ENCODE measurements at regions not wholly inside any gene's neighbourhood (a gene's known extent, or its start where the extent isn't known, plus 50 kb on each side); places are given as distances from the start of the nearest gene placed in this dataset.

DNA sequence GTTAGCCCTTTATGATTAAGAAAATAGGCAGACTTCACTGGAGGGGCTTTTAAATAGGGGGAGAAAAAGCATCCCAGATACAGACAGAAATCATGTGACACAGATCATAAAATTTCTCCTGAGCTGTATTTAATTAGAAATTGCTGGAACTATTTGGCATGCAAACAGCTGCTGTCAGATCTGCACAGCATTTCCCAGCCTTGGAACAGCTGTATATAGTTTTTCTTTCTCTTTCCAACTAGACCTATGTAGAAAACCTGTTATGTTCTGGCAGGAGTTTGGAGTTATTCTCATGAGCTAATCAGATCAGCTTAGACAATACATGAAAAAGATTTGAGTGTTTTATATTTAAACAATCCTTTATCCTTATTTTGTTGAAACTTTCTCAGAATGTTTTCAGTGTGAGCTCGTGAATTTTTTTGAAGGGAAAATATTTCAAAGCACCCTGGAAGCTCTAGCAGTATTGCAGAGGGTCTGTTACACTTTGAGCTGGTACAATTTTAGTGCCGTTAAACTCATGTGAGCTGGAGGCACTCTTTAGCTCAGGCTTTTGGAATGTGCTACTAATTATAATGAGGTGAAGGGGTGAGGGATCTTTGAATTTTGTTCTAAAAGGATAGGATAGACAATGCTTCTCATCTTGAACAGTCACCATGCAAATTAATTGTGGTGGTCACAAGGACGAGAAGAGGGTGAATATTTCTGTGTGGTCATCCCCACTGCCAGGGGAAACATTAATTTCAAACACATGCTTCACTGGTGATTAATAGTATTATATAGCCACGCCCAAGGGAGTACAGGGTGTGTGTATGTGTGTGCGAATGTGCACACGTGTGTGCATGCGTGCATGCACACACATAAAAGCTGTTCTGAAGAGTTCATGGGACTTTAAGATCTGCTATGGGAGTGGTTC is 239.4 kb upstream of the FBXL7 start:
- DNase-seq = no peak

- no peak for DNase-seq
These were observed 243.5 kb upstream of the FBXL7 start for GRCh38 chr5:15256485-15256884.

GRCh38 chr5:15255576-15255975 is 244.4 kb upstream of the FBXL7 start:
- no peak for DNase-seq

DNA sequence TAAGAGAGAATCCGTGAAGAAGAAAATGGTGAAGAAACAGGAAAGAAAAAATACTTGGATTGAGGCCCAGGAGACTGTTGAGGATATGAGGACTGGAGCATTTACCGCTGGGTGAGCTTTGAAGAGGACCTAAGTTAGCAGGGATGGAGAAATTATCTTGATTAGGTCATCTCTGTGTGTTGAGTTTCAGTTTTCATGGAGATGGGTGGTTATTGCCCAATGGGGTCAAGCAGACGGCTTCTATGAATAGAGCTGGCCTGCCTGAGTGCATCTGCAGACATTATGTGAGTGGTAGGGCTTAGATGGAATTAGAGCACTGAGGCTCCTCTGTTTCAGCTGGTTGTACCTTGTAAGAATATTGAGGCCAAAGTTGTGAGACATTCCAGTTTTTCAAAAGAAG is 245.4 kb upstream of the FBXL7 start:
- no peak for DNase-seq

- no peak for DNase-seq
These were observed 247.6 kb upstream of the FBXL7 start for GRCh38 chr5:15252331-15252730.

DNA sequence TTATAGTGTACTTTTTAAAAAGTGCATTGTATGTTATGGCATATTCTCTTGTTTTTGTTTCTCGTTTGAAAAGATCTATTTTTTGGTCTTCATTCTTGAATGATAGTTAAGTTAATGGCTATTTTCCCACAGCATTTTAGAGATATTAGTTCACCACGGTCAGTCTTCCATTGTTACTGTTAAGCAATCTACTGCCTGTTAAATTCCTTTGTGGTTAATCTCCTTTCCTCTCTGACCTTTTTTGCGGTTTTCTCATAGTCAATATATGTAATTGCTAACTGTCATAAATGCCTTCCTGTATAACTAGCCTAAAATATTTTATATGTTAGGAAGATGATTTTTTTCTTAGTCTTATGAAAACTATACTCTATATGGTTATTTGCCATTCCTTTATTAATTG is 250.8 kb upstream of the FBXL7 start:
- DNase-seq = no peak

DNA sequence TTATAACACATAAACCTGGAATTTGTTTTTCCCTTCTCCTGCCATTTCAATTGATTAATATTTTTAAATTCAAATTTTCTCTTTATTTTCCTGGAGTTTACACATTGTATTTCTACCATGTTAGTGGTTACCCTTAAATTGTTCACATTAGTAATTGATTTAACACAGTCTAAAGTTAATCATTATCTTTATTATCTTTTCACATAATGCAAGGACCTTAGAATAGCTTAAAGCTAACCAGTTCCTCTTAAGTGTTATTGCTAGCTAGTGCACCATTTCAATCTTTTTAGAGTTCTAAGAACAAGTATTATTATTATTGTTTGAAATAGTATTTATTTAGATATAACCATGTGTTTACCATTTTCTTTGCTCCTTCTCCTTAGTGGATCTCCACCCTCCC is 251.2 kb upstream of the FBXL7 start:
- no peak for DNase-seq

- DNase-seq = no peak
These were observed 254.1 kb upstream of the FBXL7 start for GRCh38 chr5:15245913-15246312.

- DNase-seq = no peak
These were observed 256.5 kb upstream of the FBXL7 start for GRCh38 chr5:15243301-15244020.

DNA sequence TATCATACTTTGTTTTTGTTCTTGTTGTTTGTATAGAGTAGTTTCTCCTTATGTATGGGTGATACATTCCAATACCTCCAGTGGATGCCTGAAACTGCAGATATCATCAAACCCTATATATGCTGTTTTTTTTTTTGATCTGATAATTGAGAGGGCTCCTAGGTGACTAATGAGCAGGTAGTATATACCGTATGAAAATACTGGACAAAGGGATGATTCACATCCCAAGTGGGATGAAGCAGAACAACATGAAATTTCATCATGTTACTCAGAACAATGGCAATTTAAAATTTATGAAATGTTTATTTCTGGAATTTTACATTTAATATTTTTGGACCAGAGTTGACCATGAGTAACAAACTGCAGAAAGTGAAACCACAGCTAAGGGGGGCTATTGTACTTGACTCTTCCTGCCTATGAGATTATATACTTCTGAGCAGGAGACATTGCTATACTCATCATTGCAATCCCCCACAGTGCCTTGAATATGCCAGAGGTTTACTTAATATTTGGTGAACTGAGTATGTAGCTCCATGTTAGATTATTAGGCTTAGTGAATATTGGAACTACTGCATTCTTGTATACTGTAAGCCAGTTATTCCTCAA is 258.7 kb upstream of the FBXL7 start:
- DNase-seq = no peak

GRCh38 chr5:15238006-15238405 is 262.0 kb upstream of the FBXL7 start:
- DNase-seq = no peak

- no peak for DNase-seq
These were observed 263.0 kb upstream of the FBXL7 start for GRCh38 chr5:15236911-15237508.

DNA sequence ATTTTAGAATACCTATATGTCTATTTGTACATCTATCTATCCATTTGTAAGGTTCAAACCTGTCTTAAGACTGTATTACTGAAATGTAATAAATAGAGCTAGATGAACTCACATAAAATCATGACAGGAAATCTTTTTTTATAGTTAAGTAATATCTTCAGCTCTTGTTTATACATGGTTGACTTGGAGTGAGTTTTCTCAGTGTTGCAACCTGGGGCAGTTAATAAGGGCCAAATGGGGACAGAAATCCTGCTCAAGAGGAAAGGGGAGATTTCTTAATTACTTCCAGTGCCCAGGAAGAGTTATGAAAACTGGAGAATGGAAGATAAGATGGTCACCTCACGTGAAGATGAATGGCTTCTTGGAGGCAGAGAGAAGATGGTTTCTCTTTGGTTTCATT is 265.1 kb upstream of the FBXL7 start:
- DNase-seq = no peak

GRCh38 chr5:15234366-15234765 is 265.6 kb upstream of the FBXL7 start:
- DNase-seq = no peak

DNA sequence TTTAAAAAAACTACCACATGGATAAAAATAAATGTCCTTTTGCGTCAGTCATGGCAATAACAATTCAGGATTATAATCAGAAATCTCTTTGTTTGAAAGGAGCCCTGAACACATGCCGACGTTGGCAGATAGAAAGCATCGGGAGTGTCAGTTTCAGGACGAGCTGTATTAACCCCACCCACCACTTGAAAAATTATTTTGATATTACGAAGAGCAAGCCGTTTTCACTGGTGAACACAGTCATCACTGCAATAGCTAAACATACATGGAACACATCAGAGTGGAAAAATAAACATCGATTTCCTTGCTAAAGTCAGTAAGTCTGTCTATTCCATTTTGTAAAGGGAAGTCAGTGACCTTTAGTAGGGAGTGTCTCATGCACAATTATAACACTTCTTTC is 266.4 kb upstream of the FBXL7 start:
- no peak for DNase-seq

DNA sequence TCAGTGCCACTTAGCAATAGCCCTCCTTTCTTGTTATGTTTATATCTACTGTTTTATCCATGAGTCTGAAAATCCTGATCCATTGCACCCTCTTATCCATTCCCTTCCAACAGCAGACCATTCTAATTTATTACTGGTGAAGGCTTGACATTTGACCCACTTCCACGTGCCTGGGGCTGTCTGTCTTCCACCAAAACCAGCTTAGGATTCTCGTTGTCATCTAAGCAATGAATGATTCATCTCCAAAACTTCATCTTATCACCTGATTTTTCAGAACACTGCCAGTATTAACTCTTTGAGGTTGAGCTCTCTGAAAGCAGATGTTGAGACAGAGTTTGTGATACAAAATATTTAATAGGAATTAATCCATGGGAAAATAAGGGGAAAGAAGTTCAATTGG is 277.8 kb upstream of the FBXL7 start:
- no peak for DNase-seq

DNA sequence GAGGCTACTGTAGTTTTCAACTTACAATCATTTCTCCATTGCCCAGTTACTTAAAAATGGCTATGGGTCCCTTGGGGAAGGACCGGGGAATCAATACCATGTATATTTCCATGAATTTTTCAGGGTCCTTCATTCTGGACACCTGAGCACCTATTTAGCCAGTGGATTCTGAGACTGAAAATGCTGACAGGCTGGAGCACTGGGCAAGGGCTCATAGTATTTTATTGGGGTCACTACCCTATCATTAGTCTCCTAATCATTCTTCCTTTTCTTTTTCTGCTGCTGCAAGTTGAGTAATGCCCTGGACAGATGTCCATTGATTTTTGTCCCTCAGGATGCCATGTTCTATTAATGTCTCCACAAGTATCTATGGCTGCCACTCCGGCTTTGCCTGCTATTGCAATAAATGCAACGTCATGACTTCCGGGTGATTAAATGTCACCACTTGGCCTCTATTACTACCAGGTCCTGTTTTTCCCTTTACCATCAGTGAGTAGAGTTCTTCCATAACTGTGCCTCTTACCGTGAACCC is 279.3 kb upstream of the FBXL7 start:
- DNase-seq = no peak

GRCh38 chr5:15215056-15215455 is 284.9 kb upstream of the FBXL7 start:
- no peak for DNase-seq

DNA sequence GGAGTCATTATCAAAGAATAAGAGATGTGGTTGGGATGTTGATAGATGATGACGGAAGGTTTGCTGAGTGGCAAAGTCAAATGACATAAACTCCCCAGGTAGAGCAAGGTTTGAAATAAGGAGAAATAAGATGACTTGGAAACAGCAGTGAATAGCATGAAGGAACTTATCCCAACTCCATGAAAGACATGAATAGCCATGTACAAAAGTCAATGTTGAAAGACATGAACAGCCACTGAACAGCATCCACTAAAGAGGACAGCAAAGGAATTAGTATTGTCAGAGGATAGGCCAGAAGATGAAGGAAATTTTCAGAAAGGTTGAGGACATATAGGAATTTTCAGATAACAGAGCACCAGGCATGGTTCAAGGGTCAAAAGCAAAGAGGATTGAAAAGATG is 286.0 kb upstream of the FBXL7 start:
- no peak for DNase-seq

DNA sequence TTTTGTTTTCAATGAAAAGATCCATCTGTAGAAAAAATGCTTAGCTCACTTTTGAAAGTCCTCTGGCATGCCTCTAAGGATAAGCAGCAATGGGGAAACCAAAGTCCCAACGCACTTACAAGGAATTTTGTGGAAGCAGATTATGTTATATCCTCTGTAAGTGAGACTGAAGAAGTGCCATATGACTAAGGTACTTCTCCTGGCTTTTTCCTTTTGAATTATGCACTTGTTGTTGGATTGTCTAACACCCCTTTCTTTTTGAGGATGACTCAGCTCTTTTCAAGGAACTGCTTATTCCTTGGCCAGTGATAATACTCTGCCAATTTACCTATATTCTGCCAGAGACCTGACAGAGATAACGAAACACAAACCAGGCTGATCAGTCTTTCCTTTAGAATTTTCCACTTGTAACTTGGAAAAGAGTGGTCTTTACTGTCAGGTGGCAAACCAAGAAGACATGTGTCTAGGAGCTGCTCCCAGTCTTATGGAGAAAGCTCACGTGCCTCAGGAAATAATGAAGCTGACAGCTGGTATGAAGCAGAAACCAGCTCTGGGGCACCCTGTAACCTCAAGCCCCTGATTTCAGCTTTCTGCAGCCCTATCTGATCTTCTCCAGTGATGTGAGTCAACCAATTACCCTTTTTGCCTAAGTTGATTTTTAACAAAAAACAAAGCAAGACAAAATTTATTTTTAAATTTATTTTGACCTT is 290.8 kb upstream of the FBXL7 start:
- no peak for DNase-seq

DNA sequence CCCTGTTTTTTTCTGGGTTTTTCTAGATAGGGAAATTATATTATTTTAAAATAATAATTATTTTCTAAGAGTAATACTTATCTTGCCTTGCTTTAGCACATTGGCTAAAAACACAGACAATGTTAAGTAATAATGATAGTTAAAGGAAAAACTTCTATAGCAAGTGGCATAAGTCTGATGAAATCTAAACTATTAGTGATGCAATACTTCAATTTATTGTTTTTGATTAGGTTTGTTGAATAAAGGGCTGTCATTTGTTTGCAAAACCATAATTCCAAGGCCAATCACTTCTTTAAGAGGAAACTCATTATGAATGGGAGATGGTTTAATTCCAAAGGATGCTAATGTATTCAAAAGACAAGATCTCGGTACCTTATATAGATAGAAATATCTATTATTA is 293.8 kb upstream of the FBXL7 start:
- DNase-seq = no peak

GRCh38 chr5:15203376-15203775 is 296.6 kb upstream of the FBXL7 start:
- DNase-seq = no peak

GRCh38 chr5:15191012-15191411 is 309.0 kb upstream of the FBXL7 start:
- no peak for DNase-seq
